SHP77 treated with DMSO at 0.1 percent for 48 hours (cell line): ENCODE measurements at regions not wholly inside any gene's neighbourhood (a gene's known extent, or its start where the extent isn't known, plus 50 kb on each side); places are given as distances from the start of the nearest gene placed in this dataset.

Experiments
- DNase-seq: peaks from one replicate; lab custom pipeline; 2025; lab: John Stamatoyannopoulos, UW

- no peak for DNase-seq
Observed at GRCh38 chr12:130216031-130216430, 53.8 kb downstream of the FZD10 start.

DNA sequence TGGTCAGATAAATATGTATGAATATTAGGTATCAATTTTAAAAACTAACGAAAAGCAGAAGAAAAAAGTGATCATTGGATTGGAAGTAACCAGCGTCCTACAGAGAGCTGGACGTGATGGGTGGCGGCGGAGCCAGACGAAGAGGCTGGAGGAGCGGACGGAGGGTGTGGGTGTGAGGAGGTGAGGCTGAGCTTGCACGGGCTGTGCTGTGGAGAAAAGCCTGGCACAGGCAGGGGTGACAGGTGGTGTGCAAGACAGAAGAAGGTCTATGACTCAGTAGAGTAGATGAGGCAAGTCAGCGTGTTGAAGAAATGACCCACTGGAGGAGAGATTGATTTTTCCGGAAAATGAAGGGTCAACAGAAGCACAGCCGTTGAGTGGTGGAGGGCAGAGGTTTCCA, 56.4 kb downstream of the FZD10 start:
- DNase-seq = no peak

DNA sequence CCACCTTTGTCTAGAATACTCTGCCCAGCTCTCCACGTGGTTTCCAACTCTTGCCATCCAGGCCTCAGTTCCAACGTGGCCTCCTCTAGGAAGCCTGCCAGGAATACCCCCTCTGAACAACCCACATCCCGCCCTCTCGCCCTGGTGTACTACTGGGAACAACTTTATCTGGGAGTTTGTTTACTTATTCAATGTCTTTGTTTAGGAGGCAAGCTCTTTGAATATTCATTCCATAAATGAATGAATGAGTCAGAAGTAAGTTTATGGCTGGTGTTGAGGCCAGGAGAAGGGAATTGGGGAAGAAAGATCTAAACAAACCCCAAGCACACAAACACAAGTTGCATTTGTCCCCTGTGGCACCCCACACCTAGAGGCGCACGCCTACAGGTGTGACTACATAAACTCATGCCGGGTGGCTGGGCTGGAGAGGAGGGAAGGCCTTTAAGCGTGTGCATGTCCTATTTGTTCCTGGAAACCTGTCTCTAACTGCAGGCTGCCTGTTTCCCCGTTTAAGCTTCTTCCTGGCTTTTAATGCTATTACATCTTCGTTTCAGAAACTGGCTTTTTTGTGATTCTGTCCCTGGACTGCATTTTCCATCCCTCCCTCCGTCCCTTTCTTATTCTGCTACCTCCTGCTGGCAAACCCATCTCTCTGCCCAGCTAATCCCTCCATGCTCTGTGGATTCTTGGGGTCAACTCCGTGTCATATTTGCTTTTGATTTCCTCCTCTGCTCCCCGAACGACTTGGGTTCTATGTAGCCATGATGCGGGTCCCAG, 57.9 kb downstream of the FZD10 start:
- no peak for DNase-seq

GRCh38 chr12:130220706-130221100, 58.4 kb downstream of the FZD10 start:
- no peak for DNase-seq

DNA sequence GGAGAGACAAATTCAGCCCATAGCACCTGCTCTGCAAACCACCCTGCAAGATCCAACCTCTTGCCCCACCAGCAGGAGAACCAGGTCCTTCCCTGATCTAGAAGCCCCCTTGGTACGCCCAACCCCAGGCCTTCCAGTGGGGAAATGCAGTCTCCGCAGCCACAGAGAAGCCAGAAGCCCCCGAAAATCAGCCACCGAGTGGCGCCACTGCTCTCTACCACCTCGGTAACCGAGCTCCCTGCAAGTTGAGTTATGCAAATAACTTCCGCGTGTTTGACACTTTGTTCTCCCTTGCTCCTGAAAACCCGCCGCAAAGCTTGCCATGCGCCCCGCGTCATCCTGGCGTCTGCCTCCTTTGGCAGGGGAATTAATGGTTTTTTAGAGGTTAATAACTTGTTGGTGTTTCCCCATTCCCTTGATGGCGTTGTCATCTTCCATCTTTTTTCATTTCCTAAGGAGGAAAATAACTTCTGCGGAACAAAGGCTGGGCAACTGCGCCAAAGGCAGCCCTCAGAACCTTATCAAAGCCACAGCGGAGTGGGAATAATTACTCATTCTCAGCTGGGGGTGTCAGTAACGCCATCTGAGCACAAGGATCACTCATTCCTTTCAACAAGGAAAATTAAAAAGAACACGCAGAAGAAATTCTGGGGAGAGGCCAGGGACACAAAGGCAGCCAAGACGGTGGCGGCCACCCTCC, 60.4 kb downstream of the FZD10 start:
- no peak for DNase-seq

DNA sequence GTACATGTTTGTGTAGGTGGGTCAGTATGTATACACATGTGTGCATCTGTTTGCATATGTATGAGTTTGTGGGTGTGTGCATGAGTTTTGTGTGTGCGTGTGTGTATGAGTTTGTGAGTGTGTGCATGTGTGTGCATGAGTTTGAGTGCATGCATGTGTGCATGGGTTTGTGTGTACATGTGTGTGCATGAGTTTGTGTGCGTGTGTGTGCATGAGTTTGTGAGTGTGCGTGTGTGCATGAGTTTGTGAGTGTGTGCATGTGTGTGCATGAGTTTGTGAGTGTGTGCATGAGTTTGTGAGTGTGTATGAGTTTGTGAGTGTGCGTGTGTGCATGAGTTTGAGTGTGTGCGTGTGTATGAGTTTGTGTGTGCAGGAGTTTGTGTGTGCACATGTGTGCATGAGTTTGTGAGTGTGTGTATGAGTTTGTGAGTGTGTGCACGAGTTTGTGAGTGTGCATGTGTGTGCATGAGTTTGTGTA, 61.5 kb downstream of the FZD10 start:
- no peak for DNase-seq

- DNase-seq = no peak
Observed at GRCh38 chr12:130224613-130225012, 62.3 kb downstream of the FZD10 start.

GRCh38 chr12:130225347-130225746, 63.1 kb downstream of the FZD10 start:
- DNase-seq = no peak

DNA sequence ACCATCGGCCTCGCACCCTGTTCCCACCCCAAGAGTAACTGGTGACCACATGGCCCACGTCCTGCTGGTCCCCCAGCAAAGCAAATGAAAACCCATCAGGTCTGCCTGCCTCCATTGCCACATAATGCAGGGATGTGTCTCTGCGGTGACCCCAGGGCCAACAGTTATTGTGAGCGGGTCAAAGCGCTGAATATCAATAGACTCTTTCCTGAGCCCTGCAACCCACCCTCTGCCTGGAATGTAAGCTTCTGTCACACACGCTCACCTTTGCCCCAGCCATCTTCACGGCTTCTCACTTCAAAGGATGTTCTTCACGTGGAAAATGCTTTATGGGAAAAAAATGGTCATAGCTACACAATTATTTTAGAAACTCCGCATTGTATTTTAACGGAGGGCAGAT, 63.9 kb downstream of the FZD10 start:
- DNase-seq = no peak

DNA sequence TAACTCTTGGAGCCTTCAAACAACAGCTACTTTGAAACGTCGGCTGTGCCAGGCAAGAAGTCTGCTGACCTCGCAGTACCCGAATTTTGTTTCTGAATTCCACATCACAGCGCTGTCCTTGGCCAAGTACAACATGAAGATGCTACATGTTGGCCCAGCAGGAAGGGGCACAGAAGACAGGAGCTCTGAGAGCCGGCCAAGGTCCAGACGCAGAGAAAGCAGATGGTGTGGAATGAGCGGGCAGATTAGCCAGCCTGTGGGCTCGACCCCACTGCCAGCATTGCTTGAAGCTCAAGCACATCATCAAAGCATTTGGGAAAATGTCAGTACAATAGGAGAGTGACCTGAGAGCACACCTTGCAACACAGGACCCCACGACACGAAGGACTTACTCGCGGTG, 64.5 kb downstream of the FZD10 start:
- DNase-seq = no peak

DNA sequence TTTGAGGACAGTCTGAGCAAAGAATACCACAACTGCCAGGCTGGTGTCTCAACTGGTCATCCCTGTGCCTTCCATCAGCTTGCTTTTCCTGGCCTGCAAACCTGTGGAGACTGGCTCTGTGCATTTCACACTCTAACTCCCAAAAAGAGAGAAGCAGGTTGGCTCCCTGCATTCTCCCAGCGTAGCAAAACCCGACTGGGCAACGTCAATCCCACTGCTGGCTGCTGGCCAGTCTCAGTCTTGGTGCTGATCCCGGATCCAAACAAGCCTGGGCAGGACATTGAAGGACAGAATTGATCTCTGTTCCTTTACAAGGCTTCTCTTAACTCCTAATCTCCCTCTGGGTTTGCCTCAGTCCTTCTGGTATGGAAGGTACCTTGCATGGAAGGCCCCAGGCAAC, 65.4 kb downstream of the FZD10 start:
- no peak for DNase-seq

- DNase-seq = no peak
Observed at GRCh38 chr12:130236446-130236845, 74.2 kb downstream of the FZD10 start.

DNA sequence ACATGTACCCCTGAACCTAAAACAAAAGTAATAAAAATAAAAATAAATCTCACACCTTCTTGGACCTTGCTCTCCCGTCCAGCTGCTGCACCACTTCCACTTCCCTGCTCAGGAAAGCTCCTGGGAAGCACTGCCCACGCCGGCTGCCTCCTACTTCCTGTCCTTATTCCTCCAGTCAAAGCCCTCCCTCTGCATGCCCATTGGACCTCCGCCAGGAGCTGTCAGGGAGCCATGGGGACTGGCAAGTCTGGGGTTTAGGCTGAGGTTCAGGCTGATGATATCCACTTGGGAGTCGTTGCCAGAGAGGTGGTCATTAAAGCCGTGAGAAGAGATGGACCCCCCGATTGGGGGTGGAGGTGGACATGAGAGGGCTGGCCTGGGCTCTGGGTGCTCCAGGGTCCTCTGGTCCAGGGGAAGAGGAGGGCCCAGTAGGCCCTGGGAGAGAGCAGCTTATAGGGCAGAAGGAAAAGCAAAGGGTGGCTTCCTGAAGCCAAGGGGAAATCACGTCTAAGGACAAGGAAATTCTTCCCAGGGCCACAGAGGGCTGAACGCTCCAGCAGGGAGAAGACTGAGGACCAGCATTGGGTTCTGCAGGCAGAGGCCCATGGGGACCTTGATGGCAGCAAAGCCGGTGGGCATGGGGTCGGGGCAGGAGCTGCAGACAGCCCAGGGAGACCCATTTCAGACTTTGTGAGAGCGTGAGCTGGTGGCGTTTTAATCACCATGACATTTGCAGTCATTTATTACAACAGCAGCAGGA, 78.7 kb downstream of the FZD10 start:
- DNase-seq = no peak

- DNase-seq = no peak
Observed at GRCh38 chr12:130242506-130242905, 80.2 kb downstream of the FZD10 start.

- no peak for DNase-seq
Observed at GRCh38 chr12:130245251-130245650, 83.0 kb downstream of the FZD10 start.

GRCh38 chr12:130246560-130246959, 84.3 kb downstream of the FZD10 start:
- no peak for DNase-seq

DNA sequence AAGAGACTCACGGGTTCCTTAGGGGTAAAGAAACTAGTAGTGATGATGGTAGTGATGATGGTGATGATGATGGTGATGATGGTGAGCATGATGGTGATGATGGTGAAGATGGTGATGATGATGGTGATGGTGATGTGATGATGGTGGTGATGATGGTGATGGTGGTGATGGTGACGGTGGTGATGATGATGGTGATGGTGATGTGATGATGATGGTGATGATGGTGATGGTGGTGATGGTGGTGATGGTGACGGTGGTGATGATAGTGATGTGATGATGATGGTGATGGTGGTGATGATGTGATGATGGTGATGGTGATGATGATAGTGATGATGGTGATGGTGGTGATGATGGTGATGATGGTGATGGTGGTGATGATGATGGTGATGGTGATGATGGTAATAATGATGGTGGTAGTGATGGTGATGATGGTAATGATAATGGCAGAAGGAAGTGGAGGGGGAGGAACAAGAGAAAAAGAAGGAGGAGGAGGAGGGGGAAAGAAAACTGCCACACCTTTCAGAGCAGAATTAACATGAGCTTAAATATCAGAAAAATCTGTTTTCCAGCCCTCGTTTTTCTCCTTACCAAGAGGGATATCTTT, 85.5 kb downstream of the FZD10 start:
- DNase-seq = no peak

- DNase-seq = no peak
Observed at GRCh38 chr12:130249376-130249775, 87.1 kb downstream of the FZD10 start.

DNA sequence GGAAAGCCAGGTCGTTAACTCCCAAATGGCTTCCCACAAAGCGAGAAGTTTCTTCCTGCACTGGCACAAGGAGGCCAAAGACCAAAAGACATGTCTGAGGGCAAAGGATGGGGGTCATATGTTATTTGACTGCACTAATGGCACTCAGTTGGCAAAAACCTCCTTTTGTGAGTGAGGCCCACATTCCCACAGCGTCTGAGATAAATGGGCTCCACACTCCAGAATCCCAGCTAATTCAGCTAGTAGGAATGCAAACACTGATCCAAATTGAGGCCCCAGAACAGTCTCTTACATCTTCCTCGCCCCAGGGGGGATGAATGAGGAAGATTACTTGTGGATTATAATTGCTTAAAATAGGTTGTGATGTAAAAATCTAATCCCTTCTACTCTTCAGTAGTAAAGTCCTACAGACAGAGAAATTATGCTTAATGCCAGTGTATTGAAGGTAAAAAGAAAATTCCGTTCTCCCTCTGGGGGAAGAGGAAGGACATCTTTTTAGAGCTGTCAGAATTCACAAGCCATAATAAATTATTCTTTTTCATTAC, 86.4 kb upstream of the PIWIL1 start:
- DNase-seq = no peak

DNA sequence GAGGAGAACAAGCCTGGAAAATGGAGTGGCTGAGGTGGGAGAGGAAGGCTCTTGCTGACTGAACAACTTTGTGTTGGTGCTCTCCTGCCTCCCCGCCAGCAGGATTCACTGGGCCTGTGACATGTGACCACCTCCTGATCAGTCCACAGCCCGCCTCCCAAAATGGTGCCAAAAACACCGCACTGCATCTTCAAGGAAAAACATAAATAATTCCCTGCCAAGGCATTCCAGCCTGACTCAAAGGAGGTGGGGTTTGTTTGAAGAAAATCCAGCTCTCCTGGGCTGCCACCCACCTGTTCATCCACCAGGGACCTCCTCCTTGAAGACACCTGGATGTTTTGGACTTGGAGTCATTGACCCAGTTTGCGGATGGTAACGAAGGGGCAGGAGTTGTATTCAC, 83.8 kb upstream of the PIWIL1 start:
- DNase-seq = no peak

GRCh38 chr12:130254461-130255276, 83.0 kb upstream of the PIWIL1 start:
- no peak for DNase-seq
